ENCODE measurements at regions not wholly inside any gene's neighbourhood (a gene's known extent, or its start where the extent isn't known, plus 50 kb on each side); places are given as distances from the start of the nearest gene placed in this dataset.

- TF ChIP-seq CTCF (IDR thresholded peaks at IDR 0.05) (no peak), POLR2AphosphoS5 (IDR thresholded peaks at IDR 0.05) (no peak), POLR2A (IDR thresholded peaks at IDR 0.05) (no peak)
- Histone ChIP-seq H3K27ac (no peak overlapping the region), H3K9me3 (no peaks in the 10 kb centered on the region), H3K4me3 (no peak overlapping the region), H3K4me1 (replicated peaks) (no peaks in the 10 kb centered on the region), H3K27me3 (replicated peaks; ENCODE audit: insufficient read depth) (no peaks in the 10 kb centered on the region), H3K36me3 (no peaks in the 10 kb centered on the region)
- DNase-seq (ENCODE audit: low spot score): no peak
- intact Hi-C loops (cut with DNase I): no loop called here
- WGBS: 42% methylated on average over 2 of the region's 2 CpGs
Measured at GRCh38 chr15:96087180-96087884, 243.2 kb upstream of the NR2F2 start.

- no peak for TF ChIP-seq POLR2AphosphoS5 (IDR thresholded peaks at IDR 0.05)
- no peak for TF ChIP-seq CTCF (IDR thresholded peaks at IDR 0.05)
- no peak for TF ChIP-seq POLR2A (IDR thresholded peaks at IDR 0.05)
- no peak overlapping the region for H3K4me3 ChIP-seq
- no peaks in the 10 kb centered on the region for H3K9me3 ChIP-seq
- intact Hi-C loops (cut with DNase I): no loop called here
- H3K4me1 ChIP-seq (replicated peaks): no peaks in the 10 kb centered on the region
- H3K36me3 ChIP-seq: no peaks in the 10 kb centered on the region
- no peak overlapping the region for H3K27ac ChIP-seq
- no peaks in the 10 kb centered on the region for H3K27me3 ChIP-seq (replicated peaks; ENCODE audit: insufficient read depth)
- DNase-seq (ENCODE audit: low spot score): no peak
- WGBS: 55% methylated on average over 1 of the region's 1 CpG
Measured at GRCh38 chr15:96088650-96089049, 241.8 kb upstream of the NR2F2 start.

GRCh38 chr15:96089405-96090058 is 241.0 kb upstream of the NR2F2 start:
- H3K27ac ChIP-seq: no peak overlapping the region
- H3K27me3 ChIP-seq (replicated peaks; ENCODE audit: insufficient read depth): no peaks in the 10 kb centered on the region
- H3K36me3 ChIP-seq: no peaks in the 10 kb centered on the region
- H3K4me3 ChIP-seq: no peak overlapping the region
- intact Hi-C loops (cut with DNase I): no loop called here
- DNase-seq (ENCODE audit: low spot score): no peak
- no peaks in the 10 kb centered on the region for H3K4me1 ChIP-seq (replicated peaks)
- TF ChIP-seq POLR2AphosphoS5 (IDR thresholded peaks at IDR 0.05): no peak
- no peak for TF ChIP-seq POLR2A (IDR thresholded peaks at IDR 0.05)
- TF ChIP-seq CTCF (IDR thresholded peaks at IDR 0.05): no peak
- H3K9me3 ChIP-seq: no peaks in the 10 kb centered on the region
- 80% methylated on average over 11 of the region's 11 CpGs for WGBS

- TF ChIP-seq POLR2A (IDR thresholded peaks at IDR 0.05) (no peak), POLR2AphosphoS5 (IDR thresholded peaks at IDR 0.05) (no peak), CTCF (IDR thresholded peaks at IDR 0.05) (no peak)
- Histone ChIP-seq H3K27ac (no peak overlapping the region), H3K9me3 (no peaks in the 10 kb centered on the region), H3K4me1 (replicated peaks) (no peaks in the 10 kb centered on the region), H3K4me3 (no peak overlapping the region), H3K27me3 (replicated peaks; ENCODE audit: insufficient read depth) (no peaks in the 10 kb centered on the region), H3K36me3 (no peaks in the 10 kb centered on the region)
- intact Hi-C loops (cut with DNase I): no loop called here
- 65% methylated on average over 1 of the region's 1 CpG for WGBS
- no peak for DNase-seq (ENCODE audit: low spot score)
Measured at GRCh38 chr15:96092186-96092585, 238.3 kb upstream of the NR2F2 start.

- intact Hi-C loops (cut with DNase I): no loop called here
- H3K36me3 ChIP-seq: no peaks in the 10 kb centered on the region
- no peak overlapping the region for H3K4me3 ChIP-seq
- no peaks in the 10 kb centered on the region for H3K4me1 ChIP-seq (replicated peaks)
- H3K27me3 ChIP-seq (replicated peaks; ENCODE audit: insufficient read depth): no peaks in the 10 kb centered on the region
- no peaks in the 10 kb centered on the region for H3K9me3 ChIP-seq
- 50% methylated on average over 2 of the region's 2 CpGs for WGBS
- no peak for DNase-seq (ENCODE audit: low spot score)
- TF ChIP-seq POLR2A (IDR thresholded peaks at IDR 0.05): no peak
- no peak overlapping the region for H3K27ac ChIP-seq
Measured at GRCh38 chr15:96093063-96093462, 237.4 kb upstream of the NR2F2 start.
